ENCODE measurements at regions not wholly inside any gene's neighbourhood (a gene's known extent, or its start where the extent isn't known, plus 50 kb on each side); places are given as distances from the start of the nearest gene placed in this dataset.
A peak's percentile ranks its signal among the peaks of the same experiment; 100 is the strongest.

DNA sequence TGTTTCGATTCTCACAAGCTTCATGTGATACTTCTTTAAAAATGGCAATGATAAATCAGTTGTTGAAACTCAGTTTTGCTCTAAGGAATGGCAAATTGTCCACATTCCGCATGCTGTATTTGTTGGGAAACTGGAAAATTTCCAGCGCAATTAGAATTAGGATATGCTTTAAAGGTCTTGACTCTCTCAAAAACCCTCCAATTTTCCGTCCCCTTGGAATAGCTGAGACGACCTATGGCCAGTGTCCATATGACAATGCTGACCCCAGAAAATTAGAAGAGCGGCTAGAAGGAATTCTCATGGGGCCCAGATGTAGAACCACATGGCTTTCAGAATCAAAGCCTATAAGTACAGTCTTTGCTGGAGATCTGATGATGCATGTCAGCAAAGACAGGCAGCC, 170.8 kb downstream of the TMEM18 start:
- Histone ChIP-seq H3K4me3 (ENCODE audit: low read depth, low read length) (no peak overlapping the region), H2BK5ac (ENCODE audit: low read depth, low read length, poor library complexity) (no peak overlapping the region), H3K27ac (ENCODE audit: low read depth, low read length) (no peak overlapping the region), H3K36me3 (ENCODE audit: control insufficient read depth in 1 of 2, insufficient read depth in 2 of 2, low read length in 2 of 2) (no peaks in the 10 kb centered on the region), H3K18ac (ENCODE audit: low read length) (no peak overlapping the region), H3K23ac (ENCODE audit: low read length) (no peak overlapping the region), H4K8ac (ENCODE audit: low read depth, low read length) (no peak overlapping the region), H3K27me3 (ENCODE audit: insufficient read depth, low read length) (no peaks in the 10 kb centered on the region), H3K4me1 (ENCODE audit: control insufficient read depth in 1 of 2, insufficient read depth in 2 of 2, low read length in 2 of 2) (no peaks in the 10 kb centered on the region), H3K9ac (ENCODE audit: low read length) (no peak overlapping the region), H3K9me3 (ENCODE audit: insufficient read depth, low read depth, low read length) (peaks cover 11% of the 10 kb centered on the region), H3K79me1 (ENCODE audit: low read length) (no peaks in the 10 kb centered on the region), H2BK12ac (ENCODE audit: low read length) (no peak overlapping the region), H2AFZ (ENCODE audit: insufficient read depth, low read length, poor library complexity) (no peak overlapping the region), H3K4ac (ENCODE audit: low read depth, low read length) (no peak overlapping the region), H3K4me2 (ENCODE audit: low read length) (no peak overlapping the region), H3K79me2 (ENCODE audit: control insufficient read depth, insufficient read depth, low read length, poor library complexity) (no peaks in the 10 kb centered on the region), H4K12ac (ENCODE audit: low read depth, low read length) (no peak overlapping the region), H2AK5ac (ENCODE audit: low read length) (no peak overlapping the region), H4K91ac (ENCODE audit: low read depth, low read length) (no peak overlapping the region), H3K14ac (ENCODE audit: low read length) (no peak overlapping the region), H2BK120ac (ENCODE audit: insufficient read depth, low read length, poor library complexity) (no peak overlapping the region)
- no peak for DNase-seq
- WGBS (ENCODE audit: extremely low coverage, insufficient coverage, insufficient read length), result no CpG with 5 or more reads among the region's 6 CpGs

DNA sequence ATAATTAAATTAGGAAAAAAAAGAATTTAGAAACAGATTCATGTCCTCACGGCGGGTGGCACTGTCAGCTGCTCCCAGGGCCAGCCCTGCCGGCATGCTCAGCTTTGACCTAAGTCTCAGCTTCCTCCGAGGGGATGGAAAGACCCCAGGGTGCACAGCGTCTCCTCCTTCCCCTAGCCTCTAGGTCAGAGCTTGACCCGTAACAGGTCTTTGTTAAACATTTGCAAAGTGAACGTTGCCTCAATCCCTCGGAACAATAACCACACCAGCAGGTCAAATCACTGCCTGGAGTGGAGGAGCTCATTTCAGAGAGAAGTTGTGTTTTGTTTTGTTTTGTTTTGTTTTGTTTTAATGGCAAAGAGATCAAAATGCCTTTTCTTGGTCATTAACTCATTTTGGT, 171.3 kb downstream of the TMEM18 start:
- Histone ChIP-seq H2BK120ac (ENCODE audit: insufficient read depth, low read length, poor library complexity) (no peak overlapping the region), H2BK5ac (ENCODE audit: low read depth, low read length, poor library complexity) (no peak overlapping the region), H4K8ac (ENCODE audit: low read depth, low read length) (no peak overlapping the region), H3K23ac (ENCODE audit: low read length) (no peak overlapping the region), H3K4me1 (ENCODE audit: control insufficient read depth in 1 of 2, insufficient read depth in 2 of 2, low read length in 2 of 2) (no peaks in the 10 kb centered on the region), H3K9ac (ENCODE audit: low read length) (no peak overlapping the region), H3K4me2 (ENCODE audit: low read length) (no peak overlapping the region), H3K9me3 (ENCODE audit: insufficient read depth, low read depth, low read length) (peaks cover 11% of the 10 kb centered on the region), H3K79me1 (ENCODE audit: low read length) (no peaks in the 10 kb centered on the region), H3K4ac (ENCODE audit: low read depth, low read length) (no peak overlapping the region), H3K18ac (ENCODE audit: low read length) (no peak overlapping the region), H3K36me3 (ENCODE audit: control insufficient read depth in 1 of 2, insufficient read depth in 2 of 2, low read length in 2 of 2) (no peaks in the 10 kb centered on the region), H4K91ac (ENCODE audit: low read depth, low read length) (no peak overlapping the region), H3K79me2 (ENCODE audit: control insufficient read depth, insufficient read depth, low read length, poor library complexity) (no peaks in the 10 kb centered on the region), H2BK12ac (ENCODE audit: low read length) (no peak overlapping the region), H3K27me3 (ENCODE audit: insufficient read depth, low read length) (no peaks in the 10 kb centered on the region), H3K27ac (ENCODE audit: low read depth, low read length) (no peak overlapping the region), H2AFZ (ENCODE audit: insufficient read depth, low read length, poor library complexity) (no peak overlapping the region), H3K4me3 (ENCODE audit: low read depth, low read length) (no peak overlapping the region), H4K12ac (ENCODE audit: low read depth, low read length) (no peak overlapping the region), H2AK5ac (ENCODE audit: low read length) (no peak overlapping the region), H3K14ac (ENCODE audit: low read length) (no peak overlapping the region)
- no peak for DNase-seq
- WGBS (ENCODE audit: extremely low coverage, insufficient coverage, insufficient read length), result no CpG with 5 or more reads among the region's 8 CpGs

DNA sequence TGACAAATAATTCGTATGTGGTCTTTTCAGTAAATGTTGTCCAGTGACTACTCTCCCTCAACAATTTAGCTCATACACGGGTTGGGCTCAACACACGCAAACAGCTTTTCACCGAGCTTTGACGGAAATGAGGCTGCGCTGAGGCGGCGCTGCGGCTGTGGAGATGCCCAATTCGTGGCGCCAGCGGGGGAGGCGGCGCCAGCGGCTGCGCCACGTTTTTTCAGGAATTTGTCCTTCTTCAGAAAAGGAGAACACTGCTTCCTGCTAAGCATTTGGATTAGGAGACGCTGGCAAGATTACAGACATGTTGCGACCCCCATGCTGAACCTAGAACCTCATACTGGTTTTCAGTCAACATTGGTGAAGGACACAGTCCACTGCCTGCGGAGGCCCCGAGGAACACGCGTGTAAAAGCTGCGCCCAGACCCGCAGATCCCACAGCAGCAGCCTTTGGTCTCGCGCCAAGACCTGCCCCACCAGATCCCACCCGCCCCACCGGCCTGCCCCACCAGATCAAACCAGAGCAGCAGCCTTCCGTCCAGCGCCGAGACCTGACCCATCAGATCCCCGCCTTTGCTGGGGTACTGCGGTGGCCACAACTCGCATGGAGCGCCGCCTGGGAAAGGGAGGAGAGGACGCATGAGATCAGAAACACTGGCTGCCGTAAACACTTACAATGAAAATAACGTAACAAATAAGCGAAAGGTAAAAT, 173.8 kb downstream of the TMEM18 start:
- no peak overlapping the region for H4K91ac ChIP-seq (ENCODE audit: low read depth, low read length)
- H3K14ac ChIP-seq (ENCODE audit: low read length), result no peak overlapping the region
- no peak overlapping the region for H3K4me2 ChIP-seq (ENCODE audit: low read length)
- no peak overlapping the region for H3K27ac ChIP-seq (ENCODE audit: low read depth, low read length)
- no peak overlapping the region for H4K8ac ChIP-seq (ENCODE audit: low read depth, low read length)
- no peaks in the 10 kb centered on the region for H3K4me1 ChIP-seq (ENCODE audit: control insufficient read depth in 1 of 2, insufficient read depth in 2 of 2, low read length in 2 of 2)
- no peak overlapping the region for H3K4me3 ChIP-seq (ENCODE audit: low read depth, low read length)
- H3K79me2 ChIP-seq (ENCODE audit: control insufficient read depth, insufficient read depth, low read length, poor library complexity), result no peaks in the 10 kb centered on the region
- peaks cover 6% of the 10 kb centered on the region for H3K9me3 ChIP-seq (ENCODE audit: insufficient read depth, low read depth, low read length)
- H2AK5ac ChIP-seq (ENCODE audit: low read length), result no peak overlapping the region
- peak; percentile 17 to 64 for DNase-seq
- H3K23ac ChIP-seq (ENCODE audit: low read length), result no peak overlapping the region
- no CpG with 5 or more reads among the region's 41 CpGs for WGBS (ENCODE audit: extremely low coverage, insufficient coverage, insufficient read length)
- H2BK12ac ChIP-seq (ENCODE audit: low read length), result no peak overlapping the region
- no peak overlapping the region for H3K18ac ChIP-seq (ENCODE audit: low read length)
- H3K9ac ChIP-seq (ENCODE audit: low read length), result no peak overlapping the region
- H4K12ac ChIP-seq (ENCODE audit: low read depth, low read length), result no peak overlapping the region
- H3K4ac ChIP-seq (ENCODE audit: low read depth, low read length), result no peak overlapping the region
- H2AFZ ChIP-seq (ENCODE audit: insufficient read depth, low read length, poor library complexity), result no peak overlapping the region
- H3K27me3 ChIP-seq (ENCODE audit: insufficient read depth, low read length), result no peaks in the 10 kb centered on the region
- no peaks in the 10 kb centered on the region for H3K36me3 ChIP-seq (ENCODE audit: control insufficient read depth in 1 of 2, insufficient read depth in 2 of 2, low read length in 2 of 2)
- no peak overlapping the region for H2BK5ac ChIP-seq (ENCODE audit: low read depth, low read length, poor library complexity)
- no peaks in the 10 kb centered on the region for H3K79me1 ChIP-seq (ENCODE audit: low read length)
- no peak overlapping the region for H2BK120ac ChIP-seq (ENCODE audit: insufficient read depth, low read length, poor library complexity)

DNA sequence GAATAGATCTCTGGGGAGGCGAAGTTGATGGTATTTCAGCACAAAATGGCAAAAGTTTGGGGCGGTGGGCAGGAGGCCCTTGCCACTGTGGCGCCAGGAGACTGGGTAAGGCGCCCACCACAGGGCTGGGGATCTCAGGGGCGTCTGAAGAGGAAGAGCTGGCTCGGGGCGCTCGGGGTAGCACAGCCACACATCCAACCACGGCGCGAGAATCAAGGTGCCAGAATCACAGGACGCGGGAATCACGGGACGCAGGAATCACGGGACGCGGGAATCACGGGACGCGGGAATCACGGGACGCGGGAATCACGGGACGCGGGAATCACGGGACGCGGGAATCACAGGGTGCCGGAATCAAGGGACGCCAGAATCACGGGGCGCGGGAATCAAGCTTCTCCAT, 174.4 kb downstream of the TMEM18 start:
- Histone ChIP-seq H3K27ac (ENCODE audit: low read depth, low read length) (no peak overlapping the region), H2BK5ac (ENCODE audit: low read depth, low read length, poor library complexity) (no peak overlapping the region), H3K36me3 (ENCODE audit: control insufficient read depth in 1 of 2, insufficient read depth in 2 of 2, low read length in 2 of 2) (no peaks in the 10 kb centered on the region), H2BK120ac (ENCODE audit: insufficient read depth, low read length, poor library complexity) (no peak overlapping the region), H3K79me1 (ENCODE audit: low read length) (no peaks in the 10 kb centered on the region), H3K14ac (ENCODE audit: low read length) (no peak overlapping the region), H3K4ac (ENCODE audit: low read depth, low read length) (no peak overlapping the region), H3K4me3 (ENCODE audit: low read depth, low read length) (no peak overlapping the region), H3K9ac (ENCODE audit: low read length) (no peak overlapping the region), H2BK12ac (ENCODE audit: low read length) (no peak overlapping the region), H2AFZ (ENCODE audit: insufficient read depth, low read length, poor library complexity) (no peak overlapping the region), H3K27me3 (ENCODE audit: insufficient read depth, low read length) (no peaks in the 10 kb centered on the region), H2AK5ac (ENCODE audit: low read length) (no peak overlapping the region), H3K4me2 (ENCODE audit: low read length) (no peak overlapping the region), H4K8ac (ENCODE audit: low read depth, low read length) (no peak overlapping the region), H3K9me3 (ENCODE audit: insufficient read depth, low read depth, low read length) (peaks cover 3% of the 10 kb centered on the region), H3K4me1 (ENCODE audit: control insufficient read depth in 1 of 2, insufficient read depth in 2 of 2, low read length in 2 of 2) (no peaks in the 10 kb centered on the region), H3K23ac (ENCODE audit: low read length) (no peak overlapping the region), H3K18ac (ENCODE audit: low read length) (no peak overlapping the region), H4K12ac (ENCODE audit: low read depth, low read length) (no peak overlapping the region), H4K91ac (ENCODE audit: low read depth, low read length) (no peak overlapping the region), H3K79me2 (ENCODE audit: control insufficient read depth, insufficient read depth, low read length, poor library complexity) (no peaks in the 10 kb centered on the region)
- no peak for DNase-seq
- no CpG with 5 or more reads among the region's 35 CpGs for WGBS (ENCODE audit: extremely low coverage, insufficient coverage, insufficient read length)
